ENCODE measurements at regions not wholly inside any gene's neighbourhood (a gene's known extent, or its start where the extent isn't known, plus 50 kb on each side); places are given as distances from the start of the nearest gene placed in this dataset.
"Not testable (repeated sequence)": the region's sequence is repeated elsewhere in the genome, so short reads cannot be mapped to it uniquely, and the experiment has no call there.

GRCh38 chr2:8344144-8345097 is 337.4 kb upstream of the ID2 start:
- no peak for DNase-seq
- Histone ChIP-seq H3K4me3 (no peak overlapping the region), H3K27ac (no peak overlapping the region), H3K27me3 (replicated peaks; ENCODE audit: insufficient read depth) (no peaks in the 10 kb centered on the region), H3K9ac (no peak overlapping the region), H4K20me1 (ENCODE audit: insufficient read depth) (no peaks in the 10 kb centered on the region), H3K4me2 (ENCODE audit: unreplicated experiment) (no peak overlapping the region), H3K4me1 (ENCODE audit: insufficient read depth) (no peaks in the 10 kb centered on the region), H3F3A (ENCODE audit: insufficient read depth) (no peaks in the 10 kb centered on the region), H2AFZ (no peak overlapping the region), H3K36me3 (ENCODE audit: low read depth) (no peaks in the 10 kb centered on the region), H3K79me2 (ENCODE audit: insufficient read depth) (no peaks in the 10 kb centered on the region), H3K9me2 (ENCODE audit: insufficient read depth) (no peaks in the 10 kb centered on the region), H3K9me3 (ENCODE audit: low read depth) (no peaks in the 10 kb centered on the region)
- in situ Hi-C loops (cut with MboI) = no loop called here
- no peak for TF ChIP-seq EZH2 (IDR thresholded peaks at IDR 0.05; ENCODE audit: insufficient read depth, poor library complexity, severe bottlenecking)
- no peak for TF ChIP-seq EZH2phosphoT487 (IDR thresholded peaks at IDR 0.05; ENCODE audit: insufficient read depth, low read depth)
- WGBS, 2 experiments (ENCODE audit: low coverage in 1 of 2, low lambda C conversion rate in 2 of 2, missing lambda C conversion rate in 2 of 2) = 61 to 67% methylated on average over 10 of the region's 10 CpGs

GRCh38 chr2:8345200-8345599 is 336.7 kb upstream of the ID2 start:
- no peaks in the 10 kb centered on the region for H3K9me2 ChIP-seq (ENCODE audit: insufficient read depth)
- H3K4me3 ChIP-seq = no peak overlapping the region
- no peaks in the 10 kb centered on the region for H3K4me1 ChIP-seq (ENCODE audit: insufficient read depth)
- H3K36me3 ChIP-seq (ENCODE audit: low read depth) = no peaks in the 10 kb centered on the region
- WGBS, 2 experiments (ENCODE audit: low coverage in 1 of 2, low lambda C conversion rate in 2 of 2, missing lambda C conversion rate in 2 of 2) = 79 to 83% methylated on average over 5 of the region's 5 CpGs
- H2AFZ ChIP-seq = no peak overlapping the region
- no peak overlapping the region for H3K4me2 ChIP-seq (ENCODE audit: unreplicated experiment)
- no peak for TF ChIP-seq EZH2phosphoT487 (IDR thresholded peaks at IDR 0.05; ENCODE audit: insufficient read depth, low read depth)
- no peak for TF ChIP-seq EZH2 (IDR thresholded peaks at IDR 0.05; ENCODE audit: insufficient read depth, poor library complexity, severe bottlenecking)
- H3F3A ChIP-seq (ENCODE audit: insufficient read depth) = no peaks in the 10 kb centered on the region
- no peak overlapping the region for H3K9ac ChIP-seq
- DNase-seq = no peak
- in situ Hi-C loops (cut with MboI) = no loop called here
- no peaks in the 10 kb centered on the region for H4K20me1 ChIP-seq (ENCODE audit: insufficient read depth)
- H3K27ac ChIP-seq = no peak overlapping the region
- no peaks in the 10 kb centered on the region for H3K27me3 ChIP-seq (replicated peaks; ENCODE audit: insufficient read depth)
- H3K79me2 ChIP-seq (ENCODE audit: insufficient read depth) = no peaks in the 10 kb centered on the region
- H3K9me3 ChIP-seq (ENCODE audit: low read depth) = no peaks in the 10 kb centered on the region

- H3K4me1 ChIP-seq (ENCODE audit: insufficient read depth) = no peaks in the 10 kb centered on the region
- WGBS, 2 experiments (ENCODE audit: low coverage in 1 of 2, low lambda C conversion rate in 2 of 2, missing lambda C conversion rate in 2 of 2) = 76 to 82% methylated on average over 7 of the region's 7 CpGs
- in situ Hi-C loops (cut with MboI) = no loop called here
- H4K20me1 ChIP-seq (ENCODE audit: insufficient read depth) = no peaks in the 10 kb centered on the region
- H3K27me3 ChIP-seq (replicated peaks; ENCODE audit: insufficient read depth) = no peaks in the 10 kb centered on the region
- no peak overlapping the region for H3K4me2 ChIP-seq (ENCODE audit: unreplicated experiment)
- H3K9me3 ChIP-seq (ENCODE audit: low read depth) = no peaks in the 10 kb centered on the region
- H3K36me3 ChIP-seq (ENCODE audit: low read depth) = no peaks in the 10 kb centered on the region
- H3K27ac ChIP-seq = no peak overlapping the region
- H3F3A ChIP-seq (ENCODE audit: insufficient read depth) = no peaks in the 10 kb centered on the region
- H2AFZ ChIP-seq = no peak overlapping the region
- no peak overlapping the region for H3K4me3 ChIP-seq
- no peak for TF ChIP-seq EZH2phosphoT487 (IDR thresholded peaks at IDR 0.05; ENCODE audit: insufficient read depth, low read depth)
- TF ChIP-seq EZH2 (IDR thresholded peaks at IDR 0.05; ENCODE audit: insufficient read depth, poor library complexity, severe bottlenecking) = no peak
- no peak overlapping the region for H3K9ac ChIP-seq
- no peaks in the 10 kb centered on the region for H3K79me2 ChIP-seq (ENCODE audit: insufficient read depth)
- DNase-seq = no peak
- no peaks in the 10 kb centered on the region for H3K9me2 ChIP-seq (ENCODE audit: insufficient read depth)
Observed at GRCh38 chr2:8346208-8346607, 335.6 kb upstream of the ID2 start.

- no peak overlapping the region for H3K9ac ChIP-seq
Observed at GRCh38 chr2:8346706-8347430, 335.0 kb upstream of the ID2 start.

GRCh38 chr2:8348911-8349310 is 332.9 kb upstream of the ID2 start:
- H3K4me1 ChIP-seq (ENCODE audit: insufficient read depth); in situ Hi-C loops (cut with MboI); H3K9ac ChIP-seq: not testable (repeated sequence)

More at GRCh38 chr2:8346706-8347430, 335.0 kb upstream of the ID2 start:
- WGBS, 2 experiments (ENCODE audit: low coverage in 1 of 2, low lambda C conversion rate in 2 of 2, missing lambda C conversion rate in 2 of 2) = 70 to 79% methylated on average over 5 of the region's 5 CpGs
- H3K36me3 ChIP-seq (ENCODE audit: low read depth) = no peaks in the 10 kb centered on the region
- H4K20me1 ChIP-seq (ENCODE audit: insufficient read depth) = no peaks in the 10 kb centered on the region
- in situ Hi-C loops (cut with MboI) = no loop called here
- no peaks in the 10 kb centered on the region for H3F3A ChIP-seq (ENCODE audit: insufficient read depth)
- no peak overlapping the region for H3K4me3 ChIP-seq
- no peak for TF ChIP-seq EZH2phosphoT487 (IDR thresholded peaks at IDR 0.05; ENCODE audit: insufficient read depth, low read depth)
- TF ChIP-seq EZH2 (IDR thresholded peaks at IDR 0.05; ENCODE audit: insufficient read depth, poor library complexity, severe bottlenecking) = no peak
- H3K79me2 ChIP-seq (ENCODE audit: insufficient read depth) = no peaks in the 10 kb centered on the region
- H3K4me1 ChIP-seq (ENCODE audit: insufficient read depth) = no peaks in the 10 kb centered on the region
- H3K27me3 ChIP-seq (replicated peaks; ENCODE audit: insufficient read depth) = no peaks in the 10 kb centered on the region
- no peak overlapping the region for H3K4me2 ChIP-seq (ENCODE audit: unreplicated experiment)
- no peaks in the 10 kb centered on the region for H3K9me3 ChIP-seq (ENCODE audit: low read depth)
- H3K27ac ChIP-seq = no peak overlapping the region
- no peak for DNase-seq
- no peak overlapping the region for H2AFZ ChIP-seq
- no peaks in the 10 kb centered on the region for H3K9me2 ChIP-seq (ENCODE audit: insufficient read depth)

More at GRCh38 chr2:8348911-8349310, 332.9 kb upstream of the ID2 start:
- H4K20me1 ChIP-seq (ENCODE audit: insufficient read depth); H3K79me2 ChIP-seq (ENCODE audit: insufficient read depth); H3F3A ChIP-seq (ENCODE audit: insufficient read depth); H3K4me2 ChIP-seq (ENCODE audit: unreplicated experiment); H3K9me3 ChIP-seq (ENCODE audit: low read depth); H3K27me3 ChIP-seq (replicated peaks; ENCODE audit: insufficient read depth); H3K4me3 ChIP-seq; H2AFZ ChIP-seq; H3K27ac ChIP-seq; H3K9me2 ChIP-seq (ENCODE audit: insufficient read depth); DNase-seq; H3K36me3 ChIP-seq (ENCODE audit: low read depth): not testable (repeated sequence)
- WGBS, 2 experiments (ENCODE audit: low coverage in 1 of 2, low lambda C conversion rate in 2 of 2, missing lambda C conversion rate in 2 of 2) = 64 to 75% methylated on average over 4 of the region's 4 CpGs

Data from GM23248 (cell line).